Astrocyte of the cerebellum (primary cell): ENCODE measurements at regions not wholly inside any gene's neighbourhood (a gene's known extent, or its start where the extent isn't known, plus 50 kb on each side); places are given as distances from the start of the nearest gene placed in this dataset.

Experiments
- DNase-seq: peaks from one replicate; pipeline ENCODE4 v3.0.0-alpha.2; 2011; ENCODE audit warnings: low read depth
- H3K4me3 ChIP-seq: 2 replicates; pipeline ENCODE4 v1.5.1; 2011; ENCODE audit warnings: mild to moderate bottlenecking, low read depth, low read length, moderate library complexity
- in situ Hi-C: cut with HindIII; loops from 2 replicates; pipeline ENCODE4 v1.10.0; 2017; ENCODE audit warnings: low sequenced_read_pairs
- TF ChIP-seq, protein P1 (sequence below): IDR thresholded peaks from 2 replicates; pipeline ENCODE4 v1.5.1; 2012; ENCODE audit warnings: low read length, low read depth, moderate library complexity, mild to moderate bottlenecking; ENCODE audit errors: missing control alignments

DNA sequence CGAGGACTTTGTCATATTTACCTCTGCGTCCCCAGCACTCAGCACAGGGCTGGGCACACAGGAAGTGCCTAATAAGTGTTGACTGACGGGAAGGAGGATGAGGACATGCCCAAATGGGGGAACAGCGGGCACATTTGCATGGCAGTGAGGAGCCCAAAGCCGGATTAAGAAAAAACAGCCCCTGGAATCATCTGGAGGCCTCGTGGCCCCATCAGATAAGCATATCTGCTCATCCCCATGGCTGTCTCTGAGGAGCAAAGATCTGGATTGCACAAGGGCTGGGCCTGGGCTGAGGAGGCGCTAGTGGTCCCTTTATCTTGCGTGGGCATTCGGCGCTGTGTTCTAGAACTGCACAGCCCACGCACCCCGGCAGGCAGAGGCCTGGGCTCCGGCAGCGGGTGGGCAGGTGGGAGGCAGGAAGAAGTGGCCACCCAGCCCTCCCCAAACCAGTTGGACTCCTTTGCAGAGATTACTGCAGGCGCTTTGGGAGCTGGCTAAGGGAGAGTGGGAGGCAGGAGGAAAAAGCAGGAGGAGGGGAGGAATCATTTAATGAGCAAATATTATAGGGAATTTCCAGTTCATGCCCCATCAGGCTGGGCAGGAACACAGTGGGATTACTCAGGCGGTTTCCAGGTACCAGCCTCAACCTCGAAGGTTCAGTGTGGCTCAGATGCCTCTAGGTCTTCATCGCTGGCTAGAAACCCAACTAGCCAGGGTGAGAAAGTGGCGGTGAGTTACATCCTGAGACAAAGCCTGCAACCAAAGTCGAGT, 108.1 kb downstream of the CEBPB start:
- DNase-seq = no peak
- in situ Hi-C loops = no loop called here
- no peak overlapping the region for H3K4me3 ChIP-seq
- TF ChIP-seq, protein P1, sequence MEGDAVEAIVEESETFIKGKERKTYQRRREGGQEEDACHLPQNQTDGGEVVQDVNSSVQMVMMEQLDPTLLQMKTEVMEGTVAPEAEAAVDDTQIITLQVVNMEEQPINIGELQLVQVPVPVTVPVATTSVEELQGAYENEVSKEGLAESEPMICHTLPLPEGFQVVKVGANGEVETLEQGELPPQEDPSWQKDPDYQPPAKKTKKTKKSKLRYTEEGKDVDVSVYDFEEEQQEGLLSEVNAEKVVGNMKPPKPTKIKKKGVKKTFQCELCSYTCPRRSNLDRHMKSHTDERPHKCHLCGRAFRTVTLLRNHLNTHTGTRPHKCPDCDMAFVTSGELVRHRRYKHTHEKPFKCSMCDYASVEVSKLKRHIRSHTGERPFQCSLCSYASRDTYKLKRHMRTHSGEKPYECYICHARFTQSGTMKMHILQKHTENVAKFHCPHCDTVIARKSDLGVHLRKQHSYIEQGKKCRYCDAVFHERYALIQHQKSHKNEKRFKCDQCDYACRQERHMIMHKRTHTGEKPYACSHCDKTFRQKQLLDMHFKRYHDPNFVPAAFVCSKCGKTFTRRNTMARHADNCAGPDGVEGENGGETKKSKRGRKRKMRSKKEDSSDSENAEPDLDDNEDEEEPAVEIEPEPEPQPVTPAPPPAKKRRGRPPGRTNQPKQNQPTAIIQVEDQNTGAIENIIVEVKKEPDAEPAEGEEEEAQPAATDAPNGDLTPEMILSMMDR = no peak

DNA sequence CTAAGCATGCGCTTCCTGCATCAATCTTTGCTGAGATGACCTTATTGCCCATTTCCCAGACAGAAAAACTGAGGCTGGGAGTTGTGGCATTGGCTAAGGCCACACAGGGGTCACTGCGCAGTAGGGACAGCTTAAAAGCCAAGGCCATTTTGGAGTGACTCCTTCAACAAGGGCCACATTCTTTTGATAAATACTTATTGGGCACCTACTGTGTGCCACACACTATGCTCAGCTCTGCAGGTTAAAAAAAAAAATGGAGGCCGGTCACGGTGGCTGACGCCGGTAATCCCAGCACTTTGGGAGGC, 108.6 kb downstream of the CEBPB start:
- no peak for DNase-seq
- no peak overlapping the region for H3K4me3 ChIP-seq
- TF ChIP-seq, protein P1 = no peak
- in situ Hi-C loops = no loop called here

- TF ChIP-seq, protein P1 = no peak
- DNase-seq = no peak
- no peak overlapping the region for H3K4me3 ChIP-seq
- in situ Hi-C loops = loop anchor here (5.0 kb wide), 1 partner anchor 39 kb away; no protein-coding TSS in a partner anchor
Measured at GRCh38 chr20:50301165-50301564, 110.5 kb downstream of the CEBPB start.

GRCh38 chr20:50301712-50302111, 111.1 kb downstream of the CEBPB start:
- H3K4me3 ChIP-seq = no peak overlapping the region
- no peak for DNase-seq
- TF ChIP-seq, protein P1 = no peak
- in situ Hi-C loops = loop anchor here (5.0 kb wide), 1 partner anchor 39 kb away; no protein-coding TSS in a partner anchor

DNA sequence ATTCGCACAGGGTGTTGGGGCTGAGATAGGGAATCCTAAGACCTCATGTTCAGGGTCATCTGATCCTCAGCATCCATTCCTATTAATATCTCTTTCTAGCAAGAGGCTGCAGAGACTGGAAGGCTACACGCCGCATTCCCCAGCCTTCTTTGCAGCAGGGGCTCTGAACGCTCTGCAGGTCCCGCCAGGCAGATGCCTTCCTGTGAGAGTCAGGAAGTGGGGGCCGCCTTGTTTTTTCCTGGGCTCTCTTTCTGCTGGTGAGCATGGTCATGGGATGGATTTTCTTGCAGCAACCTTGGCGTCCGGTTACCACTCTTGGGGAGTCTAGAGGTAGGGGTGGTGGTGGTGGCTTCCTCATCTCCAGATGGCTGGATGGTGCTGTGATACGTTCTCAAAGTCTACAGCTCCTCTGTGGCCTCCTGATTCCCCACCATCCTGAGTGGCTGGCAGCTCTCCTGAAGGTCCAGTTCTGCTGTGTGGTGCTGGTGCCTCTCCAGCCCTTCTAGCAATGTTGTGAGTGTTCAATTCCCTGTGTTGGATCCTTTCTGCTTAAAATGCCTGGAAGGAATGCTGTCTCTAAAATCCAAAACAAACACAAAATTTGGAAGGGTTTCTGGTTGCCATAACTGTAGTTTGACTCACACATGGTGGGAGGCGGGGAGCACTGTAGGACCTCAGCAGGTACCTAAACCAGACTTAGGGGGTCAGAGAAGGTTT, 111.9 kb downstream of the CEBPB start:
- TF ChIP-seq, protein P1 = no peak
- in situ Hi-C loops = loop anchor here (5.0 kb wide), 1 partner anchor 40 kb away; no protein-coding TSS in a partner anchor
- DNase-seq = peak; percentile 83
- no peak overlapping the region for H3K4me3 ChIP-seq

DNA sequence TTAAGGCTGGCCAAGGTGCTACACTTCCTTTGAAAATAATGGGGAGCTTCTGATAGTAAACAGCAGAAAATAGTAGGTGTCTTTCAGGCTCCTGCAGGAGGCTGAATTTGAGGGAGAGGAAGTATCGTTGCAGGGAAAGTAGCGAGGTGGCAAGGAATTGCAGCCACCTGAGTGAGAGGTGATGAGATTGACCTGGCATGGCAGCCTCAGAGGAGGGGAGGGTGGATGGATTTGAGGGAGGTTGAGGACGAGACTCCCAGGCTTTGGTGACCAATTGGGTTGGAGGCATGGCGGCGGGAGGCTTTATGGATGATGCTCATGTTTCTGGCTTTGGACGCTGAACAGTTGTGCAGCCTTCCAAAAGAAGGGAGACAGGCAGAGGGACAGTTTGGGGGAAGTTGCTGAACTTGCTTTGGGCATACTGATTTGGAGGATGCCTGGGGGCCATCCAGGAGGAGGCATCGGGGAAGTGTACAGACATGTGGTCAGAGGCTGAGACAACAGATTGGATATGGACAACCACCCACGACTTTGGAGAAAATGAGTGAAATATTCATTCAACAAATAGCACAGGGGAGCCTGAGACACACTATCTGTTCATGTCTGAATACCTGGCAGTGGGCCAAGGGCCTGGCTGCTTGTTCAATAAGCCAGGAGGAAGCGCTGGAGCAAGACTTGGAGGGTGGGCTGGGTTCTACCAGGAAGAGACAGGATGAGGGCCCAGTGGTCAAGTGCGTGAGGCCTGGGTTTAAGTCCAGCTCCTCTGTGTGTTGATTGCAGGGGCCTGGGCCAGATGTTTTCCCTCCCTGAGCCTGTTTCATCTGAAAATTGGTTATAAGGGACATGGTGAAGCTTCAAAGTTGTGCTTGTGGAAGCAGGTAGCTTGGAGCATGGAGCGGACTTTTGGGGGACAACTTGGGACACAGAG, 113.2 kb downstream of the CEBPB start:
- no peak for DNase-seq
- in situ Hi-C loops = loop anchor here (5.0 kb wide), 1 partner anchor 42 kb away; no protein-coding TSS in a partner anchor
- TF ChIP-seq, protein P1 = no peak
- no peak overlapping the region for H3K4me3 ChIP-seq
